22Rv1 (cell line): ENCODE measurements at regions not wholly inside any gene's neighbourhood (a gene's known extent, or its start where the extent isn't known, plus 50 kb on each side); places are given as distances from the start of the nearest gene placed in this dataset.

Experiments used
- H3K27ac ChIP-seq: fragments of 450-650 bp; 2 replicates; pipeline ENCODE4 v1.5.1; 2017
- CTCF ChIP-seq: fragments of 450-650 bp; IDR thresholded peaks from 2 replicates; pipeline ENCODE4 v1.5.1; 2017; ENCODE audit warnings: mild to moderate bottlenecking
- ZFX ChIP-seq: fragments of 450-650 bp; IDR thresholded peaks from 2 replicates; pipeline ENCODE4 v1.6.1; 2017; ENCODE audit warnings: antibody characterized with exemption, borderline replicate concordance

GRCh38 chr3:177287231-177287630 is 89.9 kb upstream of the TBL1XR1 start:
- no peak for TF ChIP-seq CTCF
- no peak for TF ChIP-seq ZFX

GRCh38 chr3:177290633-177291032 is 93.4 kb upstream of the TBL1XR1 start:
- H3K27ac ChIP-seq, result no peak overlapping the region
- TF ChIP-seq ZFX (no peak), CTCF (no peak)

More at GRCh38 chr3:177287231-177287630, 89.9 kb upstream of the TBL1XR1 start:
- H3K27ac ChIP-seq, result no peak overlapping the region

- no peak for TF ChIP-seq CTCF
- no peak for TF ChIP-seq ZFX
- no peak overlapping the region for H3K27ac ChIP-seq
Observed at GRCh38 chr3:177294221-177294620, 96.9 kb upstream of the TBL1XR1 start.

- peak overlapping the region; percentile 46 for H3K27ac ChIP-seq
- no peak for TF ChIP-seq CTCF
- TF ChIP-seq ZFX, result no peak
Observed at GRCh38 chr3:177295116-177295515, 97.8 kb upstream of the TBL1XR1 start.

- peak overlapping the region; percentile 66 for H3K27ac ChIP-seq
- TF ChIP-seq CTCF (no peak), ZFX (no peak)
Observed at GRCh38 chr3:177299250-177299649, 102.0 kb upstream of the TBL1XR1 start.

GRCh38 chr3:177300039-177300833 is 103.0 kb upstream of the TBL1XR1 start:
- H3K27ac ChIP-seq, result peak overlapping the region; percentile 66
- no peak for TF ChIP-seq CTCF
- no peak for TF ChIP-seq ZFX

- peak overlapping the region; percentile 66 for H3K27ac ChIP-seq
Observed at GRCh38 chr3:177300842-177301241, 103.6 kb upstream of the TBL1XR1 start.

More at GRCh38 chr3:177300842-177301241, 103.6 kb upstream of the TBL1XR1 start:
- no peak for TF ChIP-seq ZFX
- no peak for TF ChIP-seq CTCF
